ENCODE measurements at regions not wholly inside any gene's neighbourhood (a gene's known extent, or its start where the extent isn't known, plus 50 kb on each side); places are given as distances from the start of the nearest gene placed in this dataset.
"Not testable (repeated sequence)": the region's sequence is repeated elsewhere in the genome, so short reads cannot be mapped to it uniquely, and the experiment has no call there.

GRCh38 chr12:47610686-47611252 lies 95.1 kb downstream of the RPAP3 start:
- DNase-seq = no peak

DNA sequence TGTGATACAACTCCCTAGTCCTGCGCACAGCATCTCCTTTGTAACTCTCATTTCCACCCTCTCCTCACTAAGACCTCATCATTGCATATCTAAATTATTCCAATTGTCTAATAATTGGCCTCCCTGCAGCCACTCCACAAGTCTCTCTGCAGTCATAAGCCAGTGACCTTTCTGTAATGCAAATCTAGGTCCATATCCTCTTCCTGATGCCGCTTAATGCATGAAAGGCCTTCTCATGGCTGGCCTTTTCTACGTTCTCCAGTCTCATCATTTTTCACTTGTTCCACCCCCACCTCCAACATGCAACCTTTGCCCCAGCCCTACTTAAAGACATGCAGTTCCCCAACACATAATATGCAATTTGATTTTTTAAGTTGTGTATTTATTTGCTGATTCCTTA lies 96.0 kb downstream of the RPAP3 start:
- no peak for DNase-seq

GRCh38 chr12:47608671-47609070 lies 97.2 kb downstream of the RPAP3 start:
- not testable (repeated sequence) for DNase-seq

- DNase-seq = no peak
These were observed 101.5 kb downstream of the RPAP3 start for GRCh38 chr12:47604221-47604873.

DNA sequence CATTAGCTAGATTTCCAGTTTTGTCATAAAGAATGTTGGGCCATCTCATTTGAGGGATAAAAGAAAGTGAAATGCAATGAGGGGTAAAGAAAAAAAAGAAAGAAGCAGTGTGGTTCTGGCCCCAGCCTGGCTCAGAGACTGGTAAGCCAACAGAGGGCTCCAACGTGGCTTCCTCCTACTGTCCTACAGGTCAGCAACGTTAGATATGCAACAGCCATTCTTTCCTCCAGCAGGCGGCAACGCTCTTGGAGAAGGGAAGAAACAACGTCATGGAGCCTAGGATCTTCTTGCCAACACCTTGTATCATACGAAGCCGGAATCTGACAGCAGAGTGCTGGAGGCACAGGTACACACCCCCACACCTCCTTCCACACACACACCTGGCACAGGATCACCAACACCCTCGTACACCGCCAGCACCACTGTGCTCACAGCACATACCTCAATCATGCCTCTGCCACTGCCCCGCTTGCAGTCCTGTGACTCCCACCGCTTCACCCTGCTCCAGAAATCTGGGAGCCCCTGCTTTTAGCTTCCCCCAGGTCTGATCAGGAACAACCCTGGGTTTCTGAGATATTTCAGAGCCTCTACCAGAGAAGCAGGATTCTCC lies 102.8 kb downstream of the RPAP3 start:
- no peak for DNase-seq

DNA sequence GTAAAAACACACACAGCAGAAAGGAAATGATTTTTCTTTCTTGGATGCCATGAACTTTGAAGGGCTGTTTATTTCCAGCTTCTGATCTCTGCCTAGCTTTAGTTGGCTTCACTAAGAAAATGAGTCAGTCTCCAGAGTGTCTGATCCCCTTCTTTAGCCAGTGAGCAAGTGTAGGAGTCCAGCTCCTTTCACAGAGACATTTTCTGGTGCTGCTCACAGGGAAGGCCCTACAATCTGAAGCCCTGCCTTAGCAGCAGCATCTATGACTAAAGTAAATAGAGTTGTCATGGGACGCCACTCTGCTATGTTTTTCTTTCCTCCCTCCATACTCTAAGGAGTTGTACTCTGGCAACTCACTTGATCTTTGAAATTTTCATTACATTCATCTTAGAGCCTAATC lies 103.5 kb downstream of the RPAP3 start:
- DNase-seq = no peak

- DNase-seq = no peak
These were observed 104.8 kb downstream of the RPAP3 start for GRCh38 chr12:47601071-47601470.

- no peak for DNase-seq
These were observed 114.0 kb downstream of the RPAP3 start for GRCh38 chr12:47591795-47592194.

DNA sequence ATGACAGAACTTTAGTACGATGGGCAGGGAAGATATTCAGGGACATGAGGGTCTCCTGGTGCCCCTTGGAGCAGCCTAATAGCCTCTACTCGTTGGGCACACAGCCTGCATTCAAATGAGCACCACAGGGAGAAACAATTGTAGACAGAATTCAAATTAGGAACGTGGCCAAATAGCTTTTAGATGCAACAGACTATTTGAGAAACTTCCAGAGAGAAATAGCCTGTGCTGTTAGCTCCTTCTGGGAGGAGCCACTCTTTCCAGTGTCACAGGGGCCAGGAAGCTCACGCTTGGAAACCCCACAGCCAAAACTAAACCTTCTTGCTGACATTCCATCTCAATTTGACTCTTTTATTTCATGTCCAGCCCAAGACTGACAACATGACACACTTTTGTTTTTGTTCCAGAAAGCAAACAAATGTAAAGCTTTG lies 114.5 kb downstream of the RPAP3 start:
- DNase-seq = no peak

GRCh38 chr12:47590771-47591360 lies 115.0 kb downstream of the RPAP3 start:
- no peak for DNase-seq

- DNase-seq = no peak
These were observed 118.7 kb downstream of the RPAP3 start for GRCh38 chr12:47586952-47587669.

DNA sequence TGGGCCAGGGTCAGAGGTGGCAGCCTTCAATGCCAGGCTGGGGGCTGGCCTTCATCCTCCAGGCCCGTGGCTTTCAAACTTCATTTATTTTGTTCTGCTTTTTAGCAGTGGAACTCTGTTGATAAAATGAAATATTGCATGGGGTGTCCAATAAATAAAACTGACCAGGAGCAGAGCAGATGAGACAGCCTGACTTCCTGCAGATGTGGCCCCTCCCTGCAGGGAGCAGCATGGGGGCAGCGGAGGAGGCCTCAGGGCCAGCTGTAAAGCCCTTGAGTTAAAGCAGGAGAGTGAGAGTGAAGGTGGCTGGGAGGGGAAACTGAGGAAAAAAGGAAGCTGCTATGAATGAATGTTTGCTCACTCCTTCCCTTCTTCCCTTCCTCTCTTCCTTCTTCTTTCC lies 120.3 kb downstream of the RPAP3 start:
- DNase-seq = no peak

DNA sequence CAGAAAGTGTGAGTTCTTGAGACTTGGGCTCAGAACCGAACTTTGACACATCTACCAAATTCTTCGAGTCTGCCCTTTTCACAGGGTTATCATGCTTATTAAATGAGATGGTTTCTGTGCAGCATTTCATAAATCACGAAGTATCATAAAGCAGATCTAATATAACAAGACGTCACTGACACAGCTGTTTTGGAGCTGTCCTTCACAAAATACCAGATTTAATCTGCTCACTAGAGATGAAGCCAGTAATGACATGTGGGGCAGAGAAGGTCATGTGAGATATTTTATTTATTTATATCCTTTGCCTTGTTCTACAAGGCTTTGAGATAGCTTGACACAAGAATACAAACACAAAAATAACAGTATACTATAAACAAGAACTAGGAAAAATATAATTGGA lies 127.0 kb downstream of the RPAP3 start:
- no peak for DNase-seq

DNA sequence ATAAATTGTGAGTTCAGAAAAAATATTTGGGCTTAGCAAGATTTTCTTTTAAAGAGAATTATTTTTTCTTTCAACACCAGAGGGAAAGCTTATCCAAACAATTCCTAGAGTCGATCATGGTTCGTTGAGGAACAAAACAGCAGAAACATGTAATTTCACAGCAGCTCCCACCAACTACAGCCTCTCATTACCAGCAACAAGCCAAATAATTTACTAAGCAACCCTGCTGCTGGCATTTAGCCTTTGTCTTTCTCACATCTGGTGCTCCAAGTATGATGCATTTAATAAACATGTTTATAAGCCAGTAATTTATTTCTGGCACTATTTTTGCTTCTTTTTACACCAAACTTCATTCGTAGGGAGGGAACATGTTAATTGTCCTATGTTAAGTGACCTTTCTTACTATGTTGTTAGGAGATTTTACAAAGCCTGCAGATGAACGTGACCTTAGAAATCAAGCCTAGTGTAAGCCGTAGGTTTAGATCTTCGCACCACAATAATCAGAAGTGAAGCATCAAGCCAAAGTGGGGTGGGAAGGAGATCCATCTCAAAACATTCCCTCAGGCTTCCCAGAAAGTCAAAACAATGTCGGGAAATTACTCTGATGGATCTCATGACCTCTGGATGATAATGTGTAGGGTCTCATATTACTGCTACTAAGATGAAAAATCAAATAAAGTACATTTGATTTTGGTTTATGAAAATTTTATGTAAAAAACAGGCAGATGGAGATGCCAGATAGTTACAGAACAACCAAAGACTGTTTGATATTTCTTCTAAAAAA lies 128.4 kb downstream of the RPAP3 start:
- no peak for DNase-seq

DNA sequence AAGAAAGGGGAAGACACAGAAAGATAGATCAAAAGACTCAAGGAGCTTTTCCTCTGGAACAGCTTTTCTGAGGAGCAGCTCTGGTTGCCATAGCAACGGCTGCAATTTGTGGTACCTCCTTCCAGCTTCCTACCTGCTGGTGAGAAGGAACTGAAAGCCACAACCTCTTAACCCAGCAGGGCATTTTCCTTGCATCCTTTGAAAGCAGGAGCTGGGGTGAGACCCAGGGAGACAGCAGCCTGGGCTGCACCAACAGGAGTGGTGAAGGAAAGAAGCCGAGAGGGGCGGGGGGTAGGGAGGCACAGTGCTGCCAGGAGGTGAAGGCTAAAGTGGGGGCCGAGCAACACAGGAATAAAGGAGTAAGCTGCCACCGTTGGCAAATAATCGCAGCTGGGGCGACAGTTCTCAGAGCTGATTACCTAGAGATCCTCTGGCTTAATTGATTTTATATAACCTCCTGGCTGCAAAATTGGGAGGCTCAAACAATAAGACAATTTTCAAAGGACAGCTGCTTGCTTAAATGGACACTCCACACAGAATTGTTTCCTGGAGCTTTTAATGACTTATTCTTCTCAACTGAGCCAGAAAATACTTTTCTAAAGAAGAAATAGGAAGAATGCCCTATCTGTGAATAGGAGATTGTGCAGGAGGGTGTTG lies 129.4 kb downstream of the RPAP3 start:
- no peak for DNase-seq

- no peak for DNase-seq
These were observed 131.4 kb downstream of the RPAP3 start for GRCh38 chr12:47574252-47575021.

GRCh38 chr12:47573146-47573659 lies 132.6 kb downstream of the RPAP3 start:
- no peak for DNase-seq

- no peak for DNase-seq
These were observed 135.7 kb downstream of the RPAP3 start for GRCh38 chr12:47570151-47570550.

- DNase-seq = no peak
These were observed 143.6 kb downstream of the RPAP3 start for GRCh38 chr12:47562201-47562600.

GRCh38 chr12:47561746-47562145 lies 144.1 kb downstream of the RPAP3 start:
- no peak for DNase-seq

DNA sequence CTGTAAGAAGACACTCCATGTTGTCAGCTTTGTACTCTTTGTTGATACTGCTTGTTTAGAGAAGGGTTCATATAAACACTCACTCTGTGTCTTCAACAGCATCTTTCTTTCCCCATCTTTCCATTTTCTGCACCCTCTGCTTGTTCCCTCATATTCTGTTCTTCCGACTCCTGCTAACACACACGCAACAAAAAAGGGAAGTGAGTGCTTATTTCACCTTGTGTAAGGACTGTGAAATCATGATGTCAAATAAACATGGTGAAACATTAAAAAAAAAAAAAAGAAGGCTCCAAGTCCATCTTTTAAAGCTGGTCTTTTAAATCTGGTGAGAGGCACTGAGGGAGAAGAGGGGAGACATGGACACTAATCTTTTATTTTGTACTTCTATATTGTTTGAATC lies 145.4 kb downstream of the RPAP3 start:
- DNase-seq = no peak
